ENCODE measurements at regions not wholly inside any gene's neighbourhood (a gene's known extent, or its start where the extent isn't known, plus 50 kb on each side); places are given as distances from the start of the nearest gene placed in this dataset.

DNA sequence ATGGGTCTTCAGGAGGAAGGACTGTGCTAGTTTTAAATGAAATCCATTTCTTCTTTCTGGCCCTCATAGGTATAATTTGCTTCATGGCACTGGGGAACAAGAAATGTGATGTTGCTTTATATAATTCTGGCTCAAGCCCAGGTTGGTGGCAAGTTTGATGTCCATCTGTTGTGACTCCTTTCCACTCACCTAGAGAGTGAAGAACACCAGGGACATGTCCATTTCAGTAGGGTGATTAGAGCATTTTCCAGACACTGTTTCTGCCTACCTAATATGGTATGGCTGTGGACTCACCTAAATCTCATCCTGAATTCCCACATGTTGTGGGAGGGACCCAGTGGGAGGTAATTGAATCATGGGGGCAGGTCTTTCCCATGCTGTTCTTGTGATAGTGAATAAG lies 278.1 kb downstream of the LMX1A start:
- TF ChIP-seq JUND (IDR thresholded peaks at IDR 0.05): no peak
- TF ChIP-seq, protein P1, sequence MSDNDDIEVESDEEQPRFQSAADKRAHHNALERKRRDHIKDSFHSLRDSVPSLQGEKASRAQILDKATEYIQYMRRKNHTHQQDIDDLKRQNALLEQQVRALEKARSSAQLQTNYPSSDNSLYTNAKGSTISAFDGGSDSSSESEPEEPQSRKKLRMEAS (IDR thresholded peaks at IDR 0.05): no peak
- TF ChIP-seq, protein P2, sequence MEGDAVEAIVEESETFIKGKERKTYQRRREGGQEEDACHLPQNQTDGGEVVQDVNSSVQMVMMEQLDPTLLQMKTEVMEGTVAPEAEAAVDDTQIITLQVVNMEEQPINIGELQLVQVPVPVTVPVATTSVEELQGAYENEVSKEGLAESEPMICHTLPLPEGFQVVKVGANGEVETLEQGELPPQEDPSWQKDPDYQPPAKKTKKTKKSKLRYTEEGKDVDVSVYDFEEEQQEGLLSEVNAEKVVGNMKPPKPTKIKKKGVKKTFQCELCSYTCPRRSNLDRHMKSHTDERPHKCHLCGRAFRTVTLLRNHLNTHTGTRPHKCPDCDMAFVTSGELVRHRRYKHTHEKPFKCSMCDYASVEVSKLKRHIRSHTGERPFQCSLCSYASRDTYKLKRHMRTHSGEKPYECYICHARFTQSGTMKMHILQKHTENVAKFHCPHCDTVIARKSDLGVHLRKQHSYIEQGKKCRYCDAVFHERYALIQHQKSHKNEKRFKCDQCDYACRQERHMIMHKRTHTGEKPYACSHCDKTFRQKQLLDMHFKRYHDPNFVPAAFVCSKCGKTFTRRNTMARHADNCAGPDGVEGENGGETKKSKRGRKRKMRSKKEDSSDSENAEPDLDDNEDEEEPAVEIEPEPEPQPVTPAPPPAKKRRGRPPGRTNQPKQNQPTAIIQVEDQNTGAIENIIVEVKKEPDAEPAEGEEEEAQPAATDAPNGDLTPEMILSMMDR (IDR thresholded peaks at IDR 0.05; ENCODE audit: low read depth, low read length, missing input control): no peak
- TF ChIP-seq, protein P3, sequence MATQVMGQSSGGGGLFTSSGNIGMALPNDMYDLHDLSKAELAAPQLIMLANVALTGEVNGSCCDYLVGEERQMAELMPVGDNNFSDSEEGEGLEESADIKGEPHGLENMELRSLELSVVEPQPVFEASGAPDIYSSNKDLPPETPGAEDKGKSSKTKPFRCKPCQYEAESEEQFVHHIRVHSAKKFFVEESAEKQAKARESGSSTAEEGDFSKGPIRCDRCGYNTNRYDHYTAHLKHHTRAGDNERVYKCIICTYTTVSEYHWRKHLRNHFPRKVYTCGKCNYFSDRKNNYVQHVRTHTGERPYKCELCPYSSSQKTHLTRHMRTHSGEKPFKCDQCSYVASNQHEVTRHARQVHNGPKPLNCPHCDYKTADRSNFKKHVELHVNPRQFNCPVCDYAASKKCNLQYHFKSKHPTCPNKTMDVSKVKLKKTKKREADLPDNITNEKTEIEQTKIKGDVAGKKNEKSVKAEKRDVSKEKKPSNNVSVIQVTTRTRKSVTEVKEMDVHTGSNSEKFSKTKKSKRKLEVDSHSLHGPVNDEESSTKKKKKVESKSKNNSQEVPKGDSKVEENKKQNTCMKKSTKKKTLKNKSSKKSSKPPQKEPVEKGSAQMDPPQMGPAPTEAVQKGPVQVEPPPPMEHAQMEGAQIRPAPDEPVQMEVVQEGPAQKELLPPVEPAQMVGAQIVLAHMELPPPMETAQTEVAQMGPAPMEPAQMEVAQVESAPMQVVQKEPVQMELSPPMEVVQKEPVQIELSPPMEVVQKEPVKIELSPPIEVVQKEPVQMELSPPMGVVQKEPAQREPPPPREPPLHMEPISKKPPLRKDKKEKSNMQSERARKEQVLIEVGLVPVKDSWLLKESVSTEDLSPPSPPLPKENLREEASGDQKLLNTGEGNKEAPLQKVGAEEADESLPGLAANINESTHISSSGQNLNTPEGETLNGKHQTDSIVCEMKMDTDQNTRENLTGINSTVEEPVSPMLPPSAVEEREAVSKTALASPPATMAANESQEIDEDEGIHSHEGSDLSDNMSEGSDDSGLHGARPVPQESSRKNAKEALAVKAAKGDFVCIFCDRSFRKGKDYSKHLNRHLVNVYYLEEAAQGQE (IDR thresholded peaks at IDR 0.05): no peak
- no peak for TF ChIP-seq YY1 (IDR thresholded peaks at IDR 0.05)
- no peak for TF ChIP-seq RAD21 (IDR thresholded peaks at IDR 0.05)
- no peak for TF ChIP-seq FOXA1 (IDR thresholded peaks at IDR 0.05)
- no peak for TF ChIP-seq SP1 (IDR thresholded peaks at IDR 0.05)
- no peak for TF ChIP-seq TAF1 (conservative IDR thresholded peaks at IDR 0.05)
- TF ChIP-seq, protein P4, sequence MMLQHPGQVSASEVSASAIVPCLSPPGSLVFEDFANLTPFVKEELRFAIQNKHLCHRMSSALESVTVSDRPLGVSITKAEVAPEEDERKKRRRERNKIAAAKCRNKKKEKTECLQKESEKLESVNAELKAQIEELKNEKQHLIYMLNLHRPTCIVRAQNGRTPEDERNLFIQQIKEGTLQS (IDR thresholded peaks at IDR 0.05): no peak
- TF ChIP-seq NR2F2 (IDR thresholded peaks at IDR 0.05): no peak
- TF ChIP-seq GABPA (IDR thresholded peaks at IDR 0.05 in 1 of 2, conservative IDR thresholded peaks at IDR 0.05 in 1 of 2): no peak

Measured in liver (tissue), 3 donors.